GM18505 (cell line): ENCODE measurements at regions not wholly inside any gene's neighbourhood (a gene's known extent, or its start where the extent isn't known, plus 50 kb on each side); places are given as distances from the start of the nearest gene placed in this dataset.
"Not testable (repeated sequence)": the region's sequence is repeated elsewhere in the genome, so short reads cannot be mapped to it uniquely, and the experiment has no call there.

ENCODE experiments used
- ATAC-seq: cut with Tn5 transposase; IDR thresholded peaks from one replicate; pipeline ENCODE4 v1.9.1; 2021; ENCODE audit not compliant: unreplicated experiment
- POLR2A ChIP-seq: IDR thresholded peaks from 4 replicates; pipeline ENCODE4 v1.6.1; 2011; ENCODE audit warnings: borderline replicate concordance; ENCODE audit not compliant: insufficient read depth, insufficient read length; ENCODE audit errors: extremely low read depth

DNA sequence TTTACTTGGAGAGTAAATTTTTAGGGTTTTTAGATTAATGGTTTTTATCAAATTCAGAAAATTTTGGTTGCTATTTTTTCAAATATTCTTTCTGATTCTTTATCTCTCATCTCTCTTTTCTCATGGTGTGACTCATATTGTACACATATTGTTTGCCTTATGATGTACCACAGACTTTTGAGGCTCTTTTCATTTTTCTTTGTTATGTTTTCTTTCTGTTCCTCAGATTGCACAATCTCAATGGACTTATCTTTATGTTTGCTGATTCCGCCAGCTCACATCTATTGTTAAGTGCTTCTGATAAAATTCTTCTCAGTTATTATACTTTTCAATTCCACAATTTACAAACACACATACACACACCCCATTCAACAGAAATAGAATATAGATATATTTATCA lies 168.2 kb upstream of the IGFBP3 start:
- no peak for ATAC-seq

GRCh38 chr7:46088486-46088885 lies 167.4 kb upstream of the IGFBP3 start:
- ATAC-seq: not testable (repeated sequence)

More for the DNA sequence above, 168.2 kb upstream of the IGFBP3 start:
- no peak for TF ChIP-seq POLR2A

GRCh38 chr7:46080595-46081159 lies 159.6 kb upstream of the IGFBP3 start:
- ATAC-seq: no peak
- no peak for TF ChIP-seq POLR2A

- ATAC-seq: no peak
- TF ChIP-seq POLR2A: no peak
Observed at GRCh38 chr7:46079421-46079820, 158.3 kb upstream of the IGFBP3 start.

DNA sequence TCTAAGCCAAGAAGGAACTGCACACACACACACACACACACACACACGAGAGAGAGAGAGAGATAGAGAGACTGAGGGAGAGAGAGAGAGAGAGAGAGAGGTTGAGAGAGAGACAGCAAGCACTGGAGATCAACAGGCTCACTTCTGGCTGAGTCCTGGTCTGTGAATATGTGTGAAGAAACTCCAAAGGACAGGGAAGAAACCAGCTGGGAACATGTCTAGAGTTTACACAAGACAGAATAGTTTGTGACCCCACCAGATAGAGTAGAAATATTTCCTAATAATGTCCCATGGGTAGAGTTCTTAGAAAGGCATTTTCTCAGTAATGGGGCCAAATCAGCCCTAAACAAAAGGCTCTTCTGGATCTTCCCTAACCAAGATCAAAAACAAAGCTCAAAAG lies 155.5 kb upstream of the IGFBP3 start:
- no peak for TF ChIP-seq POLR2A
- no peak for ATAC-seq

- no peak for TF ChIP-seq POLR2A
Observed at GRCh38 chr7:46072722-46073121, 151.7 kb upstream of the IGFBP3 start.

GRCh38 chr7:46071601-46072000 lies 150.5 kb upstream of the IGFBP3 start:
- TF ChIP-seq POLR2A: no peak
- no peak for ATAC-seq

More at GRCh38 chr7:46072722-46073121, 151.7 kb upstream of the IGFBP3 start:
- no peak for ATAC-seq

- no peak for TF ChIP-seq POLR2A
Observed at GRCh38 chr7:46071076-46071475, 150.0 kb upstream of the IGFBP3 start.

DNA sequence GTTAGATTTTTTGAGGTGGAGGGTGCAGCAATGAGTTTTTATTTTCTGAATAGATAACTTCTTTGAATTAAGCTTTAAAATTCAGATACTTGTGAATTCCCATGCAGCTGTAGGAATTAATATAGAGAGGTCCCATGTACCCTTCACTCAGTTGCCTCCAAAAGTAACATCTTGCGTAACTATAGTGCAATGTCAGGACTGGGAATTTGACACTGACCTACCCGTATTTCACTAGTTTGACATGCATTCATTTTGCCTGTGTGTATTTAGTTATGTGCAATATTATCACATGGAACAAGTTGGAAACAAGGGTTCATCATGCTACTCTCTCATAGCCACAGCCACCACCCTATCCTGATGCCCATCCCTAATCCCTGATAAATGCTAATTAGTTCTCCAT lies 147.1 kb upstream of the IGFBP3 start:
- no peak for ATAC-seq
- no peak for TF ChIP-seq POLR2A

More at GRCh38 chr7:46071076-46071475, 150.0 kb upstream of the IGFBP3 start:
- no peak for ATAC-seq

GRCh38 chr7:46059308-46060020 lies 138.4 kb upstream of the IGFBP3 start:
- ATAC-seq: no peak
- TF ChIP-seq POLR2A: no peak

GRCh38 chr7:46058086-46058823 lies 137.2 kb upstream of the IGFBP3 start:
- TF ChIP-seq POLR2A: no peak
- ATAC-seq: no peak

- no peak for ATAC-seq
- no peak for TF ChIP-seq POLR2A
Observed at GRCh38 chr7:46054915-46055314, 133.8 kb upstream of the IGFBP3 start.

DNA sequence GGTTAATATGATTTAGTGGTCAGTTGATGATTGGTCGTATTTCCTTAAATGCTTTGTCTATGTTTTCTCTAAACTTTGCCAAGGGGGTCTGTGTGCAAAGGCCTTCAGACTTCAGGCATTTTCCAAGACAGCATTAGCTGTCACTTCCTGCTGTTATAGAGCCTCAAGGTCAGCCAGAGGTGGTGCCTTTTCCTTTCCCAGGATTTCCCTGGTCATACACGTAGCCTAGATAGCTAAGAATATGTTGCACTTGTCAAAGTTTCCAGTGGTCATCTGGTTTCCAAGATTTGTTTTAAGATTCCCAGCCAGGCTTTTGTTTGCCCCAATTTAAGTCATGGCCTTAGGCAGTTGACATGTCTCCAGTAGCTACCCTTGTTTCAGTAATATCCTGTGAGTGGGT lies 133.2 kb upstream of the IGFBP3 start:
- no peak for ATAC-seq
- no peak for TF ChIP-seq POLR2A

- no peak for TF ChIP-seq POLR2A
- no peak for ATAC-seq
Observed at GRCh38 chr7:46047581-46047980, 126.5 kb upstream of the IGFBP3 start.

GRCh38 chr7:46043338-46043737 lies 122.3 kb upstream of the IGFBP3 start:
- ATAC-seq: not testable (repeated sequence)

GRCh38 chr7:46039813-46040212 lies 118.7 kb upstream of the IGFBP3 start:
- ATAC-seq: not testable (repeated sequence)
